ENCODE measurements at regions not wholly inside any gene's neighbourhood (a gene's known extent, or its start where the extent isn't known, plus 50 kb on each side); places are given as distances from the start of the nearest gene placed in this dataset.

GRCh38 chr13:44278166-44278565 lies 95.5 kb upstream of the SERP2 start:
- TF ChIP-seq PAF1 (CRISPR knock-in tag; IDR thresholded peaks at IDR 0.05) (no peak), RBAK (CRISPR knock-in tag; IDR thresholded peaks at IDR 0.05) (no peak), ZNF121 (CRISPR knock-in tag; IDR thresholded peaks at IDR 0.05) (no peak), PCBP1 (IDR thresholded peaks at IDR 0.05; ENCODE audit: borderline replicate concordance, low read depth, low read length) (no peak), CTCF (CRISPR knock-in tag; IDR thresholded peaks at IDR 0.05) (no peak), ERF (CRISPR knock-in tag; IDR thresholded peaks at IDR 0.05) (no peak), EZH2 (conservative IDR thresholded peaks at IDR 0.05; ENCODE audit: low read depth, low read length) (no peak), ETV6 (CRISPR knock-in tag; conservative IDR thresholded peaks at IDR 0.05) (no peak), ZNF281 (CRISPR knock-in tag; IDR thresholded peaks at IDR 0.05; ENCODE audit: borderline replicate concordance) (no peak), MAFK (conservative IDR thresholded peaks at IDR 0.05 in 1 of 2, IDR thresholded peaks at IDR 0.05 in 1 of 2; ENCODE audit: low read length in 2 of 2) (no peak), ZNF775 (CRISPR knock-in tag; IDR thresholded peaks at IDR 0.05; ENCODE audit: borderline replicate concordance) (no peak), ZNF674 (CRISPR knock-in tag; IDR thresholded peaks at IDR 0.05; ENCODE audit: low read depth) (no peak)
